Spleen (tissue), 11 donors: ENCODE measurements at regions not wholly inside any gene's neighbourhood (a gene's known extent, or its start where the extent isn't known, plus 50 kb on each side); places are given as distances from the start of the nearest gene placed in this dataset.

Experiments
- DNase-seq: peaks from one replicate; pipeline ENCODE4 v3.0.0-alpha.2; 2020
- H3K27ac ChIP-seq, 8 donors: fragments of 200-600 bp; sonication (generic) in 7 of 8; 1 replicate in 4 of 8; 2 replicates in 4 of 8; pipeline versions ENCODE4 v1.5.0 to v1.8.0; 2016 to 2021; ENCODE audit warnings: inconsistent platforms in 4 of 8, mild to moderate bottlenecking in 4 of 8, moderate library complexity in 1 of 8
- H3K27me3 ChIP-seq, 7 donors: fragments of 200-600 bp; sonication (generic) in 6 of 7; replicated peaks in 1 of 7; 1 replicate in 4 of 7; 2 replicates in 3 of 7; pipeline versions ENCODE4 v1.5.0 to v1.8.0; 2016 to 2021; ENCODE audit warnings: inconsistent platforms in 3 of 7, mild to moderate bottlenecking in 1 of 7
- H3K36me3 ChIP-seq, 6 donors: fragments of 200-600 bp; sonication (generic) in 5 of 6; 1 replicate in 4 of 6; 2 replicates in 2 of 6; pipeline versions ENCODE4 v1.5.0 to v1.8.0; 2016 to 2021; ENCODE audit warnings: inconsistent platforms in 2 of 6
- H3K4me1 ChIP-seq, 6 donors: fragments of 200-600 bp; sonication (generic) in 5 of 6; 1 replicate in 3 of 6; 2 replicates in 3 of 6; pipeline versions ENCODE4 v1.5.0 to v1.8.0; 2016 to 2021; ENCODE audit warnings: inconsistent platforms in 3 of 6
- H3K4me3 ChIP-seq, 8 donors: fragments of 200-600 bp; sonication (generic) in 7 of 8; 1 replicate in 4 of 8; 2 replicates in 4 of 8; pipeline versions ENCODE4 v1.5.0 to v1.8.0; 2016 to 2021; ENCODE audit warnings: inconsistent platforms in 4 of 8, mild to moderate bottlenecking in 4 of 8, moderate library complexity in 2 of 8
- H3K9me3 ChIP-seq, 8 donors: fragments of 200-600 bp; sonication (generic) in 7 of 8; 1 replicate in 4 of 8; 2 replicates in 4 of 8; pipeline versions ENCODE4 v1.5.0 to v1.8.0; 2016 to 2021; ENCODE audit warnings: inconsistent platforms in 4 of 8
- POLR2A ChIP-seq, 3 donors: fragments of 450-650 bp; IDR thresholded peaks; one replicate each; pipeline ENCODE4 v1.5.1; 2017; ENCODE audit warnings: antibody characterized with exemption in 3 of 3, mild to moderate bottlenecking in 1 of 3
- POLR2AphosphoS5 ChIP-seq, 3 donors: sonication (generic); formaldehyde crosslinking; IDR thresholded peaks; one replicate each; pipeline ENCODE4 v1.5.1; 2017; ENCODE audit warnings: antibody characterized with exemption in 3 of 3
- WGBS, 5 donors: extraction: QIAGEN DNeasy Blood & Tissue Kit in 3 of 5; methylation state at CpG; one replicate each; pipeline versions ENCODE4 v1.1.5 to v1.1.7; 2013 to 2018; 5-methylcytosine and 5-hydroxymethylcytosine counted together
- intact Hi-C: fragments of 100-400 bp; cut with DNase I; formaldehyde crosslinking; loops from one replicate; pipeline ENCODE4 v1.15.0; 2023; ENCODE audit warnings: low total_unique reads
- TF ChIP-seq, protein P1 (sequence below), 11 experiments: fragments of 200-600 bp in 7 of 11; fragments of 450-650 bp in 4 of 11; sonication (generic) in 4 of 11; IDR thresholded peaks in 8 of 11; conservative IDR thresholded peaks in 3 of 11; 1 replicate in 7 of 11; 2 replicates in 4 of 11; pipeline versions ENCODE4 v1.4.0 to v1.8.0; 2016 to 2021; ENCODE audit warnings: antibody characterized with exemption in 11 of 11, inconsistent platforms in 4 of 11, mild to moderate bottlenecking in 1 of 11
- donor health status: healthy with polysubstance abuse.
- donor health status: DM: no; HTN: no; CAD: no; lungs with moderate emphysema.
- donor health status: DM: no; HTN: no; CAD: no.
- donor health status: Bipolar disorder and iron deficiency.
- donor health status: healthy.
- donor health status: DM: no; HTN: no; CAD: no.
- donor health status: DM: yes; HTN: yes; CAD: no.

DNA sequence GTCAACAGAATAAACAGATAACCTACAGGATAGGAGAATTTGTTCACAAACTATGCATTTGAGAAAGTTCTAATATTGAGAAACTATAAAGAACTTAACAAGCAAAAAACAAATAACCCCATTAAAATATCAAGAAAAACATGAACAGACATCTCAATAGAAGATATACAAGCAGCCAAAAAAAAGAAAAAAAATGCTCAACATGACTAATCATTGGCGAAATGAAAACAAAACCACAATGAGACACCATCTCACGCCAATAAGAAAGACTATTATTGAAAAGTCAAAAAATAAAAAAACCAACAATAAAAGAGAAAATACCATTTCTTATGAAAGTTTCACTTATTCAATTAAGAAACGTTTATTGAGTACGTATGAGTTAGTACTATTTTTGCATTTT is 800.5 kb downstream of the CBLN2 start:
- 80 to 91% (median 86%) methylated on average over 4 of the region's 4 CpGs for WGBS, 5 donors
- H3K36me3 ChIP-seq: no peaks in the 10 kb centered on the region
- no peaks in the 10 kb centered on the region for H3K4me1 ChIP-seq
- H3K27me3 ChIP-seq: no peaks in the 10 kb centered on the region
- TF ChIP-seq, protein P1, sequence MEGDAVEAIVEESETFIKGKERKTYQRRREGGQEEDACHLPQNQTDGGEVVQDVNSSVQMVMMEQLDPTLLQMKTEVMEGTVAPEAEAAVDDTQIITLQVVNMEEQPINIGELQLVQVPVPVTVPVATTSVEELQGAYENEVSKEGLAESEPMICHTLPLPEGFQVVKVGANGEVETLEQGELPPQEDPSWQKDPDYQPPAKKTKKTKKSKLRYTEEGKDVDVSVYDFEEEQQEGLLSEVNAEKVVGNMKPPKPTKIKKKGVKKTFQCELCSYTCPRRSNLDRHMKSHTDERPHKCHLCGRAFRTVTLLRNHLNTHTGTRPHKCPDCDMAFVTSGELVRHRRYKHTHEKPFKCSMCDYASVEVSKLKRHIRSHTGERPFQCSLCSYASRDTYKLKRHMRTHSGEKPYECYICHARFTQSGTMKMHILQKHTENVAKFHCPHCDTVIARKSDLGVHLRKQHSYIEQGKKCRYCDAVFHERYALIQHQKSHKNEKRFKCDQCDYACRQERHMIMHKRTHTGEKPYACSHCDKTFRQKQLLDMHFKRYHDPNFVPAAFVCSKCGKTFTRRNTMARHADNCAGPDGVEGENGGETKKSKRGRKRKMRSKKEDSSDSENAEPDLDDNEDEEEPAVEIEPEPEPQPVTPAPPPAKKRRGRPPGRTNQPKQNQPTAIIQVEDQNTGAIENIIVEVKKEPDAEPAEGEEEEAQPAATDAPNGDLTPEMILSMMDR (IDR thresholded peaks at IDR 0.05 in 8 of 11, conservative IDR thresholded peaks at IDR 0.05 in 3 of 11): no peak
- TF ChIP-seq POLR2AphosphoS5 (IDR thresholded peaks at IDR 0.05) (no peak), POLR2A (IDR thresholded peaks at IDR 0.05) (no peak)
- DNase-seq: no peak
- intact Hi-C loops: no loop called here
- no peak overlapping the region for H3K4me3 ChIP-seq
- peaks cover 0 to 26% (median 22%) of the 10 kb centered on the region in 8 donors for H3K9me3 ChIP-seq
- H3K27ac ChIP-seq: no peak overlapping the region

DNA sequence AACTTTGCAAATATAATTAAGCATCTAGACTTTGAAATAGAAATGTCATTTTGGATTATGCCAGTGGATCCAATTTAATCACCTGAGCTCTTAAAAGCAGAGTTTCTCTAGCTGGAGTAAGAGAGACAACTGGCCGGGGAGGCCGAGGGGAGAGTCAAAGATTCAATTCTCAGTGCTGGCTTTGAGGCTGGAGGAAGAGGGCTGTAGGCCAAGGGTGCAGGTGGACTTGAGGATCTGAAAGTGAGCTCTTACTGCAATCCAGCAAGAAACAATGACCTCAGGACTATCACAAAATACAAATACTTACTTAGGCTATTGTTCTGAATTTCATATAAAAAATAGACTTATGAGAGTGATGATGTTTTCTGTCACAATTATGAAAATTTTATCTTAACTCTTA is 814.5 kb downstream of the CBLN2 start:
- DNase-seq: no peak
- Histone ChIP-seq H3K36me3 (no peaks in the 10 kb centered on the region), H3K27ac (no peak overlapping the region), H3K9me3 (peaks cover 0 to 9% (median 0%) of the 10 kb centered on the region in 8 donors), H3K4me3 (no peak overlapping the region), H3K4me1 (no peaks in the 10 kb centered on the region), H3K27me3 (no peaks in the 10 kb centered on the region)
- intact Hi-C loops: no loop called here
- no peak for TF ChIP-seq POLR2AphosphoS5 (IDR thresholded peaks at IDR 0.05)
- TF ChIP-seq, protein P1 (IDR thresholded peaks at IDR 0.05 in 8 of 11, conservative IDR thresholded peaks at IDR 0.05 in 3 of 11): no peak
- no peak for TF ChIP-seq POLR2A (IDR thresholded peaks at IDR 0.05)
- 84 to 98% (median 94%) methylated on average over 2 of the region's 2 CpGs for WGBS, 5 donors

DNA sequence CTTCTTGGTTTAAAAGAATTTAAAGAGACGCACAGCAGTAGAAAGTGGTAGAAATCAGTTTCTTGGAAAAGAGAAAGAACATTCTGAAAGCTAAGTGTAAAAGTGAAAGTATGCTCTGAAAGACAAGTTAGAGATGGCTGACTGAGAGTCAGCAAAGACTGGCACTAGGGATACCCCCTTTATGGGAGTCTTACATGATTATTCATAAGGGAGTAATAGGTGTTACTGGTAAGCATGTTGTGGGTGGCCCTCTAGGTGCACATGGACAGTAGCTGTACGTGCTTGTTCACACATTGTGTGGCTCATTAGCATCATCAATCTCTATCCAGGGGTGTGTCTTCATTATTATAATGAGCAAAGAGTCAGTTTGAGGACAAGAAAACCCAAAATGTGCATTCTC is 816.2 kb downstream of the CBLN2 start:
- H3K4me1 ChIP-seq: no peaks in the 10 kb centered on the region
- no peaks in the 10 kb centered on the region for H3K27me3 ChIP-seq
- DNase-seq: no peak
- peaks cover 0 to 9% (median 0%) of the 10 kb centered on the region in 8 donors for H3K9me3 ChIP-seq
- H3K36me3 ChIP-seq: no peaks in the 10 kb centered on the region
- TF ChIP-seq POLR2A (IDR thresholded peaks at IDR 0.05): no peak
- TF ChIP-seq, protein P1 (IDR thresholded peaks at IDR 0.05 in 8 of 11, conservative IDR thresholded peaks at IDR 0.05 in 3 of 11): no peak
- no peak for TF ChIP-seq POLR2AphosphoS5 (IDR thresholded peaks at IDR 0.05)
- 37 to 85% (median 68%) methylated on average over 2 of the region's 2 CpGs for WGBS, 5 donors
- intact Hi-C loops: no loop called here
- no peak overlapping the region for H3K4me3 ChIP-seq
- H3K27ac ChIP-seq: no peak overlapping the region

DNA sequence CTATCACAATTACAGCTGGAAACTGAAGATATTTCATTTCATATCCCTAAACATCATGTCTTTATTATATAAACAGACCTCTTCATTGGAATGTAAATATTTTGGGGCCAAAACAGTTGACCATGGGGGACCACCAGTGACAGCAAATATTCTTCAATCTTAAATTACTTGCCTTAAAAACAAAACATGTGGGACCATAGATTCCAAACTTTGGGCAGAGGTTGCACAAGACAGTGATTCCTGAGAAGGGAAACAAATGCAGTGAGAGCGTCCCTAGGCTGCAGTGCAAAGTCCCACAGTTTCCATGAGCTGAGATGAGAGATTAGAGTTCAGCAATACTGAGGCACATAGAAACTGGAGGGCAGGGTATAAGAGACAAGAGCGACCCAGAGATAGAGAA is 818.9 kb downstream of the CBLN2 start:
- DNase-seq: no peak
- H3K4me1 ChIP-seq: no peaks in the 10 kb centered on the region
- no peak overlapping the region for H3K27ac ChIP-seq
- H3K27me3 ChIP-seq: no peaks in the 10 kb centered on the region
- H3K4me3 ChIP-seq: no peak overlapping the region
- intact Hi-C loops: no loop called here
- WGBS, 5 donors: 83 to 87% (median 86%) methylated on average over 2 of the region's 2 CpGs
- peaks cover 0 to 9% (median 0%) of the 10 kb centered on the region in 8 donors for H3K9me3 ChIP-seq
- no peaks in the 10 kb centered on the region for H3K36me3 ChIP-seq
- TF ChIP-seq POLR2AphosphoS5 (IDR thresholded peaks at IDR 0.05) (no peak), POLR2A (IDR thresholded peaks at IDR 0.05) (no peak)
- TF ChIP-seq, protein P1 (IDR thresholded peaks at IDR 0.05 in 8 of 11, conservative IDR thresholded peaks at IDR 0.05 in 3 of 11): no peak
